ENCODE measurements at regions not wholly inside any gene's neighbourhood (a gene's known extent, or its start where the extent isn't known, plus 50 kb on each side); places are given as distances from the start of the nearest gene placed in this dataset.

DNA sequence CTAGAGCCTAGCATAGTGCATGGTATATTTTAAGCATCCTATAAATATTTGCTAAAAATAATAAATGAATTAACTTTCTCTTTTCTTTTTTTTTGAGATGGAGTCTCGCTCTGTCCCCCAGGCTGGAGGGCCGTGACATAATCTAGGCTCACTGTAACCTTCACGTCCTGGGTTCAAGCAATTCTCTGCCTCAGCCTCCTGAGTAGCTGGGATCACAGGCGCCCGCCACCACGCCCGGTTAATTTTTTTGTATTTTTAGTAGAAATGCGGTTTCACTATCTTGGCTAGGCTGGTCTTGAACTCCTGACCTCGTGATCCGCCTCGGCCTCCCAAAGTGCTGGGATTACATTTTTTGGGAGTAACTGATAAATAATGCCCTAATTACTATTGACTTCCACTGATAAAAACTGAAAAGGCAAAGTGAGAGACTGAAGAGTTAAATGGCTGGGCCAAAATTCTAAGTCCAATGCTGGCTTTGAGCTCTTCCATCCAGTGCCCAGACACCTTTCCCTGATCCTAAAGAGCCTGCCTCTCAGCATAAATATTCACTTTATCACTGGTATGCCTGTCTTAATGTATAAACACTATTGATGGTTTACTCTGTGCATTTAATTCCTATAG lies 213.0 kb upstream of the KRR1 start:
- TF ChIP-seq POLR2A (IDR thresholded peaks at IDR 0.05) (no peak), POLR2AphosphoS5 (IDR thresholded peaks at IDR 0.05; ENCODE audit: insufficient read depth in 1 of 2, low read depth in 1 of 2) (no peak)
- TF ChIP-seq, protein P1, sequence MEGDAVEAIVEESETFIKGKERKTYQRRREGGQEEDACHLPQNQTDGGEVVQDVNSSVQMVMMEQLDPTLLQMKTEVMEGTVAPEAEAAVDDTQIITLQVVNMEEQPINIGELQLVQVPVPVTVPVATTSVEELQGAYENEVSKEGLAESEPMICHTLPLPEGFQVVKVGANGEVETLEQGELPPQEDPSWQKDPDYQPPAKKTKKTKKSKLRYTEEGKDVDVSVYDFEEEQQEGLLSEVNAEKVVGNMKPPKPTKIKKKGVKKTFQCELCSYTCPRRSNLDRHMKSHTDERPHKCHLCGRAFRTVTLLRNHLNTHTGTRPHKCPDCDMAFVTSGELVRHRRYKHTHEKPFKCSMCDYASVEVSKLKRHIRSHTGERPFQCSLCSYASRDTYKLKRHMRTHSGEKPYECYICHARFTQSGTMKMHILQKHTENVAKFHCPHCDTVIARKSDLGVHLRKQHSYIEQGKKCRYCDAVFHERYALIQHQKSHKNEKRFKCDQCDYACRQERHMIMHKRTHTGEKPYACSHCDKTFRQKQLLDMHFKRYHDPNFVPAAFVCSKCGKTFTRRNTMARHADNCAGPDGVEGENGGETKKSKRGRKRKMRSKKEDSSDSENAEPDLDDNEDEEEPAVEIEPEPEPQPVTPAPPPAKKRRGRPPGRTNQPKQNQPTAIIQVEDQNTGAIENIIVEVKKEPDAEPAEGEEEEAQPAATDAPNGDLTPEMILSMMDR (IDR thresholded peaks at IDR 0.05): no peak

All from vagina (tissue), 2 donors.